Breast epithelium (tissue), 4 donors: ENCODE measurements at regions not wholly inside any gene's neighbourhood (a gene's known extent, or its start where the extent isn't known, plus 50 kb on each side); places are given as distances from the start of the nearest gene placed in this dataset.

Experiments
- DNase-seq, 2 donors: peaks; one replicate each; pipeline ENCODE4 v3.0.0-alpha.2; 2019; ENCODE audit warnings: low spot score in 2 of 2
- H3K27ac ChIP-seq, 2 donors: fragments of 200-600 bp; sonication (generic) in 1 of 2; one replicate each; pipeline ENCODE4 v1.5.1; 2016 to 2019; ENCODE audit warnings: mild to moderate bottlenecking in 1 of 2
- H3K27me3 ChIP-seq, 2 donors: fragments of 200-600 bp; sonication (generic) in 1 of 2; one replicate each; pipeline versions ENCODE4 v1.5.1 to v1.6.0; 2017 to 2019; ENCODE audit warnings: control low read depth in 1 of 2, mild to moderate bottlenecking in 1 of 2
- H3K36me3 ChIP-seq: fragments of 200-600 bp; one replicate; pipeline ENCODE4 v1.5.1; 2019
- H3K4me1 ChIP-seq, 2 donors: fragments of 200-600 bp; sonication (generic); one replicate each; pipeline ENCODE4 v1.5.1; 2016 to 2019; ENCODE audit warnings: control low read depth in 1 of 2
- H3K4me3 ChIP-seq, 3 donors: fragments of 200-600 bp; sonication (generic); 1 replicate in 2 of 3; 2 replicates in 1 of 3; pipeline ENCODE4 v1.5.1; 2016 to 2019; ENCODE audit warnings: mild to moderate bottlenecking in 3 of 3, moderate library complexity in 2 of 3
- H3K9me3 ChIP-seq, 2 donors: fragments of 200-600 bp; sonication (generic) in 1 of 2; one replicate each; pipeline ENCODE4 v1.5.1; 2016 to 2019; ENCODE audit warnings: control low read depth in 1 of 2
- CTCF ChIP-seq, 3 donors: fragments of 450-650 bp; IDR thresholded peaks; one replicate each; pipeline ENCODE4 v1.5.1; 2016 to 2017; ENCODE audit warnings: antibody characterized with exemption in 3 of 3, mild to moderate bottlenecking in 3 of 3, moderate library complexity in 3 of 3
- POLR2A ChIP-seq: fragments of 450-650 bp; IDR thresholded peaks from one replicate; pipeline ENCODE4 v1.6.1; 2016; ENCODE audit warnings: antibody characterized with exemption, mild to moderate bottlenecking, moderate library complexity
- POLR2AphosphoS5 ChIP-seq, 3 donors: sonication (generic); formaldehyde crosslinking; IDR thresholded peaks; one replicate each; pipeline ENCODE4 v1.6.1; 2017; ENCODE audit warnings: antibody characterized with exemption in 3 of 3
- intact Hi-C: fragments of 100-400 bp; cut with DNase I; formaldehyde crosslinking; loops from one replicate; pipeline ENCODE4 v1.15.1; 2023; ENCODE audit warnings: low total_unique reads

DNA sequence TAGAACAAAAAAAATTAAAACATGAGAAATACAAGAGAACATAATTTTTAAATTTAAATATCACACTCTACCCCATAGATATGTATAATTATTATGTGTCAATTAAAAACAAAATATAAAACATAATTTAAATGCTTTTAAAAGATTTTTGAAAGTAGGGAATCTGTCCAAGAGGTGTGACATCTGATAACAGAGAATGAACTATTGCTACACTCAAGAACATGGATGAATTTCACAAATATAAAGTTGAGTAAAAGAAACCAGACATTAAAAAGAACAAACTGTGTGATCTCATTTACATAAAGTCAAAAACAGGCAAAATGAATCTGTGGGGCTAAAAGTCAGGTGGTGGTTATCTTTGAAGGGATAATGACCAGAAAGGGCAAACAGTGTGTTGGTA is 106.5 kb upstream of the COL21A1 start:
- Histone ChIP-seq H3K4me3 (no peak overlapping the region), H3K27ac (no peak overlapping the region), H3K9me3 (peaks cover 0 to 3% of the 10 kb centered on the region in 2 donors), H3K36me3 (no peaks in the 10 kb centered on the region), H3K27me3 (no peaks in the 10 kb centered on the region), H3K4me1 (no peaks in the 10 kb centered on the region)
- intact Hi-C loops: no loop called here
- DNase-seq: no peak
- TF ChIP-seq CTCF (IDR thresholded peaks at IDR 0.05) (no peak), POLR2A (no peak), POLR2AphosphoS5 (IDR thresholded peaks at IDR 0.05) (no peak)

DNA sequence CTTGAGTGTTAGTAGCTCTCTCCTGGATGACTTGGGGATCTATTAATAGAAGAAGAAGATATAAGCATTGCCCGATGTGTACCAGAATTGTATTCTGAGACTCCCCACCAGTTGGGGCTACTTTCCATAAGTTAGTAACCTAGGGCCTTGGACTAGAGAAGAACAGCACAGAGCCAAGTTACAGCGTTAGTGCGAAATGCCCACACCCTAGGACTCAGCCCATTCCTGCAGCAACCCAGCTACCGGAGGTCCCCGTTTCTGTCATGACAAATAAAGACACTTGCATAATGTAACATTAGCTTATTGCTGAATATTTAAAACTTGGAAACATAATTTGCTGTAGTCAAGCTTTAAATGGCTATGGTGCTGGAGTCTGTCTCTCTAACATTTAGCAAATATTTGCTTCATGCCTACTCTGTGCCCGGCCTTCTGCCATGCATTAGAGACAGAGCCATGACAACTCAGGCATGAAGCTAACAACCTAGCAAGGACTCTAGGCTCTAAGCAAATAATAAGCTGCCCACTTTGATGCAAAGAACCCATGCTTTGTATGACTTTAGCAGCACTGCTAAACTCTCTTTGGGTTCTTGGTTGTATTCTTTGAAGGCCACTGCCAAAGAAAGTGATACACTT is 103.4 kb upstream of the COL21A1 start:
- Histone ChIP-seq H3K4me3 (no peak overlapping the region), H3K27ac (no peak overlapping the region), H3K9me3 (peaks cover 0 to 3% of the 10 kb centered on the region in 2 donors), H3K4me1 (no peaks in the 10 kb centered on the region), H3K27me3 (no peaks in the 10 kb centered on the region), H3K36me3 (no peaks in the 10 kb centered on the region)
- no peak for TF ChIP-seq CTCF (IDR thresholded peaks at IDR 0.05)
- TF ChIP-seq POLR2A: no peak
- TF ChIP-seq POLR2AphosphoS5 (IDR thresholded peaks at IDR 0.05): no peak
- no peak for DNase-seq
- intact Hi-C loops: no loop called here

- DNase-seq: no peak
- Histone ChIP-seq H3K4me1 (no peaks in the 10 kb centered on the region), H3K27ac (no peak overlapping the region), H3K4me3 (no peak overlapping the region), H3K9me3 (peaks cover 0 to 3% of the 10 kb centered on the region in 2 donors), H3K27me3 (no peaks in the 10 kb centered on the region), H3K36me3 (no peaks in the 10 kb centered on the region)
- TF ChIP-seq POLR2A (no peak), CTCF (IDR thresholded peaks at IDR 0.05) (no peak), POLR2AphosphoS5 (IDR thresholded peaks at IDR 0.05) (no peak)
- intact Hi-C loops: no loop called here
Observed at GRCh38 chr6:56349194-56349593, 101.8 kb upstream of the COL21A1 start.

- no peaks in the 10 kb centered on the region for H3K36me3 ChIP-seq
Observed at GRCh38 chr6:56348578-56348977, 101.2 kb upstream of the COL21A1 start.

GRCh38 chr6:56347526-56347925 is 100.1 kb upstream of the COL21A1 start:
- no peak for DNase-seq
- Histone ChIP-seq H3K27ac (no peak overlapping the region), H3K4me1 (no peaks in the 10 kb centered on the region), H3K36me3 (no peaks in the 10 kb centered on the region), H3K27me3 (no peaks in the 10 kb centered on the region), H3K9me3 (no peaks in the 10 kb centered on the region), H3K4me3 (no peak overlapping the region)
- intact Hi-C loops: no loop called here
- no peak for TF ChIP-seq POLR2AphosphoS5 (IDR thresholded peaks at IDR 0.05)
- TF ChIP-seq CTCF (IDR thresholded peaks at IDR 0.05): no peak
- TF ChIP-seq POLR2A: no peak

More at GRCh38 chr6:56348578-56348977, 101.2 kb upstream of the COL21A1 start:
- DNase-seq: no peak
- no peaks in the 10 kb centered on the region for H3K4me1 ChIP-seq
- no peak for TF ChIP-seq POLR2AphosphoS5 (IDR thresholded peaks at IDR 0.05)
- no peak for TF ChIP-seq POLR2A
- no peak for TF ChIP-seq CTCF (IDR thresholded peaks at IDR 0.05)
- no peak overlapping the region for H3K4me3 ChIP-seq
- no peak overlapping the region for H3K27ac ChIP-seq
- no peaks in the 10 kb centered on the region for H3K27me3 ChIP-seq
- H3K9me3 ChIP-seq: peaks cover 0 to 3% of the 10 kb centered on the region in 2 donors
- intact Hi-C loops: no loop called here
